HepG2 (cell line): ENCODE measurements at regions not wholly inside any gene's neighbourhood (a gene's known extent, or its start where the extent isn't known, plus 50 kb on each side); places are given as distances from the start of the nearest gene placed in this dataset.

Experiments
- CCAR2 ChIP-seq: fragments of 200-400 bp; formaldehyde crosslinking; optimal IDR thresholded peaks from 2 replicates; pipeline ENCODE3; 2018; ENCODE audit warnings: low read depth, mild to moderate bottlenecking, low read length, moderate library complexity
- CSRNP2 ChIP-seq: sonication (generic); formaldehyde crosslinking; conservative IDR thresholded peaks from 2 replicates; pipeline ENCODE4 v1.8.0; 2022; ENCODE audit warnings: low read depth, missing genetic modification reagents
- HNF4G ChIP-seq, 2 experiments: sonication (generic) in 1 of 2; formaldehyde crosslinking in 1 of 2; IDR thresholded peaks; 2 replicates each; pipeline versions ENCODE4 v1.4.0 to v1.6.1; 2011 to 2020; ENCODE audit warnings: borderline replicate concordance in 2 of 2, low read depth in 2 of 2, mild to moderate bottlenecking in 2 of 2, low read length in 1 of 2, missing genetic modification reagents in 1 of 2, moderate library complexity in 1 of 2
- JARID2 ChIP-seq: sonication (generic); formaldehyde crosslinking; IDR thresholded peaks from 2 replicates; pipeline ENCODE4 v1.8.1; 2023; ENCODE audit warnings: missing genetic modification reagents, inconsistent platforms; ENCODE audit not compliant: insufficient replicate concordance
- MZF1 ChIP-seq: sonication (generic); formaldehyde crosslinking; IDR thresholded peaks from 2 replicates; pipeline ENCODE4 v1.8.1; 2023; ENCODE audit warnings: mild to moderate bottlenecking, missing genetic modification reagents, borderline replicate concordance
- NR2C2 ChIP-seq: sonication (generic); formaldehyde crosslinking; IDR thresholded peaks from 2 replicates; pipeline ENCODE4 v1.4.0; 2020; ENCODE audit warnings: missing genetic modification reagents, mild to moderate bottlenecking, moderate library complexity, borderline replicate concordance
- POLR2AphosphoS5 ChIP-seq: IDR thresholded peaks from 2 replicates; pipeline ENCODE4 v1.6.1; 2012; ENCODE audit warnings: low read depth, low read length
- RFX1 ChIP-seq: fragments of 450-650 bp; IDR thresholded peaks from 2 replicates; pipeline ENCODE4 v1.6.1; 2017
- RFX3 ChIP-seq: IDR thresholded peaks from 2 replicates; pipeline ENCODE4 v1.6.1; 2016; ENCODE audit warnings: missing biosample characterization, missing genetic modification reagents
- SRSF1 ChIP-seq: fragments of 200-400 bp; formaldehyde crosslinking; optimal IDR thresholded peaks from 2 replicates; pipeline ENCODE3; 2017; ENCODE audit warnings: mild to moderate bottlenecking, low read depth, low read length, moderate library complexity
- ZFP82 ChIP-seq: sonication (generic); formaldehyde crosslinking; IDR thresholded peaks from 2 replicates; pipeline ENCODE4 v1.5.1; 2020; ENCODE audit warnings: mild to moderate bottlenecking, missing genetic modification reagents, borderline replicate concordance
- ZNF138 ChIP-seq: sonication (generic); formaldehyde crosslinking; IDR thresholded peaks from 2 replicates; pipeline ENCODE4 v1.5.0; 2020; ENCODE audit warnings: mild to moderate bottlenecking, low read depth, missing genetic modification reagents
- ZNF160 ChIP-seq: sonication (generic); formaldehyde crosslinking; IDR thresholded peaks from 2 replicates; pipeline ENCODE4 v1.8.0; 2022; ENCODE audit warnings: mild to moderate bottlenecking, inconsistent platforms, missing genetic modification reagents
- ZNF275 ChIP-seq: sonication (generic); formaldehyde crosslinking; IDR thresholded peaks from 2 replicates; pipeline ENCODE4 v1.8.0; 2022; ENCODE audit warnings: missing genetic modification reagents, mild to moderate bottlenecking, inconsistent platforms, borderline replicate concordance
- ZNF460 ChIP-seq: sonication (generic); formaldehyde crosslinking; IDR thresholded peaks from 2 replicates; pipeline ENCODE4 v1.5.1; 2020; ENCODE audit warnings: missing genetic modification reagents, mild to moderate bottlenecking, borderline replicate concordance
- ZNF570 ChIP-seq: sonication (generic); formaldehyde crosslinking; IDR thresholded peaks from 2 replicates; pipeline ENCODE4 v1.4.0; 2020; ENCODE audit warnings: mild to moderate bottlenecking, missing genetic modification reagents, borderline replicate concordance
- ZNF772 ChIP-seq: sonication (generic); formaldehyde crosslinking; IDR thresholded peaks from 2 replicates; pipeline ENCODE4 v1.5.0; 2020; ENCODE audit warnings: mild to moderate bottlenecking, missing genetic modification reagents
- ZSCAN20 ChIP-seq: sonication (generic); formaldehyde crosslinking; IDR thresholded peaks from 2 replicates; pipeline ENCODE4 v1.4.0; 2020; ENCODE audit warnings: missing genetic modification reagents, mild to moderate bottlenecking, borderline replicate concordance
- ZSCAN30 ChIP-seq: sonication (generic); formaldehyde crosslinking; IDR thresholded peaks from 2 replicates; pipeline ENCODE4 v1.5.0; 2020; ENCODE audit warnings: mild to moderate bottlenecking, missing genetic modification reagents
- ZSCAN9 ChIP-seq: IDR thresholded peaks from 2 replicates; pipeline ENCODE4 v1.6.1; 2016; ENCODE audit warnings: borderline replicate concordance
- TF ChIP-seq, protein P1 (sequence below): sonication (generic); formaldehyde crosslinking; IDR thresholded peaks from 2 replicates; pipeline ENCODE4 v1.8.1; 2023; ENCODE audit warnings: mild to moderate bottlenecking, missing genetic modification reagents
- TF ChIP-seq, protein P2 (sequence below): sonication (generic); formaldehyde crosslinking; IDR thresholded peaks from 2 replicates; pipeline ENCODE4 v1.5.1; 2020; ENCODE audit warnings: mild to moderate bottlenecking, missing genetic modification reagents

DNA sequence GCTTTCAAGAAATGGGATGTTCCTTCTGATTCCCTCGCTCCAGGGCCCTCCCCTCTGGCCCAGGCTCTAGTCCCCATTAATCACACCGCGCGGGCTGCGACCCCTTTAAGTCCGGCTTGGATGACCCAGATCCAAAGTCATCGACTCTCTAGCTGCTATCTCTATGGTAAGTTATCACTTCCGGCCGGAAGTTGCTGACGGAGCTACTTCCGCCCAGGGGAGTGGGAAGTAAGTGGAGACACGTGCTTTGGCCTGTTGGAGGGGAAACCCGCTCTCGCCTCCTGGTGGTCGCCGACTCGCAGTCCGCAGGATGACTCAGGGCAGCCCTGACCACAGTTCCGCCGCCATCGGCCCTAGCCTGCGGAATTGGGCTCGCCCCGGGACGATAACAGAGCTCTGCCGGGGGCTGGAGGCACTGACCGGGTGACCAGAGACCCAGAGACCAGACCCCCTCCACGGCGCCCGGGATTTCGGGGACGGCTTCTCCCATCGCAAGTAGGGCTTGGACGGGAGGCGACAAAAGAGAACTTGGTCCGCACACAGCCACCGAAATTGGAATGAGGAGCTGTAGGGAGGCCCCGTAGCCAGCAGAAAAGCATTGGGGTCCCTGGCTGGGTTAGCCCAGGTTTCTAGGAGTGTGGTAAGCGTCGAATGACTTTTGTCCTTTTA, 52.2 kb upstream of the SEC14L1 start (continued):
- TF ChIP-seq ZNF570 (CRISPR knock-in tag) = no peak
- TF ChIP-seq, protein P1, sequence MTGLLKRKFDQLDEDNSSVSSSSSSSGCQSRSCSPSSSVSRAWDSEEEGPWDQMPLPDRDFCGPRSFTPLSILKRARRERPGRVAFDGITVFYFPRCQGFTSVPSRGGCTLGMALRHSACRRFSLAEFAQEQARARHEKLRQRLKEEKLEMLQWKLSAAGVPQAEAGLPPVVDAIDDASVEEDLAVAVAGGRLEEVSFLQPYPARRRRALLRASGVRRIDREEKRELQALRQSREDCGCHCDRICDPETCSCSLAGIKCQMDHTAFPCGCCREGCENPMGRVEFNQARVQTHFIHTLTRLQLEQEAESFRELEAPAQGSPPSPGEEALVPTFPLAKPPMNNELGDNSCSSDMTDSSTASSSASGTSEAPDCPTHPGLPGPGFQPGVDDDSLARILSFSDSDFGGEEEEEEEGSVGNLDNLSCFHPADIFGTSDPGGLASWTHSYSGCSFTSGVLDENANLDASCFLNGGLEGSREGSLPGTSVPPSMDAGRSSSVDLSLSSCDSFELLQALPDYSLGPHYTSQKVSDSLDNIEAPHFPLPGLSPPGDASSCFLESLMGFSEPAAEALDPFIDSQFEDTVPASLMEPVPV = peak; percentile 96
- peak; percentile 95 for TF ChIP-seq JARID2 (CRISPR knock-in tag)
- peak; percentile 16; the same call in 1 of the 2 replicates for TF ChIP-seq HNF4G (IDR thresholded peaks at IDR 0.05; ENCODE audit: borderline replicate concordance, low read depth, low read length)
- TF ChIP-seq HNF4G (CRISPR knock-in tag; IDR thresholded peaks at IDR 0.05; ENCODE audit: borderline replicate concordance, low read depth) = peak; percentile 70; the same call in 1 of the 2 replicates
- TF ChIP-seq NR2C2 = peak; percentile 93
- no peak for TF ChIP-seq MZF1 (CRISPR knock-in tag)
- peak; percentile 98 for TF ChIP-seq ZNF772 (CRISPR knock-in tag)
- TF ChIP-seq ZNF160 (CRISPR knock-in tag) = peak; percentile 86
- TF ChIP-seq, protein P2, sequence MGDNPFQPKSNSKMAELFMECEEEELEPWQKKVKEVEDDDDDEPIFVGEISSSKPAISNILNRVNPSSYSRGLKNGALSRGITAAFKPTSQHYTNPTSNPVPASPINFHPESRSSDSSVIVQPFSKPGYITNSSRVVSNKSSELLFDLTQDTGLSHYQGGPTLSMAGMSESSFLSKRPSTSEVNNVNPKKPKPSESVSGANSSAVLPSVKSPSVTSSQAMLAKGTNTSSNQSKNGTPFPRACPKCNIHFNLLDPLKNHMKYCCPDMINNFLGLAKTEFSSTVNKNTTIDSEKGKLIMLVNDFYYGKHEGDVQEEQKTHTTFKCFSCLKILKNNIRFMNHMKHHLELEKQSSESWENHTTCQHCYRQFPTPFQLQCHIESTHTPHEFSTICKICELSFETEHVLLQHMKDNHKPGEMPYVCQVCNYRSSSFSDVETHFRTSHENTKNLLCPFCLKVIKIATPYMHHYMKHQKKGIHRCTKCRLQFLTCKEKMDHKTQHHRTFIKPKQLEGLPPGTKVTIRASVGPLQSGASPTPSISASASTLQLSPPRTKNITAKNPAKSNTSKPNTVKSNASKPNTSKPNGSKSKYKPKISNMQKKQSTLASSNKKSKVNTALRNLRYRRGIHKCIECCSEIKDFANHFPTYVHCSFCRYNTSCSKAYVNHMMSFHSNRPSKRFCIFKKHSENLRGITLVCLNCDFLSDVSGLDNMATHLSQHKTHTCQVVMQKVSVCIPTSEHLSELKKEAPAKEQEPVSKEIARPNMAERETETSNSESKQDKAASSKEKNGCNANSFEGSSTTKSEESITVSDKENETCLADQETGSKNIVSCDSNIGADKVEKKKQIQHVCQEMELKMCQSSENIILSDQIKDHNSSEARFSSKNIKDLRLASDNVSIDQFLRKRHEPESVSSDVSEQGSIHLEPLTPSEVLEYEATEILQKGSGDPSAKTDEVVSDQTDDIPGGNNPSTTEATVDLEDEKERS (CRISPR knock-in tag) = peak; percentile 91
- TF ChIP-seq CSRNP2 (CRISPR knock-in tag) = no peak
- TF ChIP-seq RFX1 = no peak
- TF ChIP-seq ZNF460 (CRISPR knock-in tag) = no peak
- 0 out of 2 replicates have a peak, but pooled peaks have one; percentile 54 for TF ChIP-seq ZSCAN30 (CRISPR knock-in tag)
- TF ChIP-seq ZNF275 = peak; percentile 88
- TF ChIP-seq ZNF138 = peak; percentile 81; the same call in 1 of the 2 replicates
- peak; percentile 91 for TF ChIP-seq POLR2AphosphoS5
- TF ChIP-seq SRSF1 = peak; percentile 93
- no peak for TF ChIP-seq ZFP82 (CRISPR knock-in tag)
- no peak for TF ChIP-seq CCAR2
- TF ChIP-seq ZSCAN20 (CRISPR knock-in tag) = peak; percentile 57; the same call in 1 of the 2 replicates
- TF ChIP-seq RFX3 (CRISPR knock-in tag) = no peak
- TF ChIP-seq ZSCAN9 = peak; percentile 84; the same call in 1 of the 2 replicates
